ENCODE measurements at regions not wholly inside any gene's neighbourhood (a gene's known extent, or its start where the extent isn't known, plus 50 kb on each side); places are given as distances from the start of the nearest gene placed in this dataset.

- TF ChIP-seq CEBPB (IDR thresholded peaks at IDR 0.05; ENCODE audit: borderline replicate concordance in 1 of 2, low read depth in 2 of 2, low read length in 2 of 2) = no peak
- TF ChIP-seq SREBF1 (IDR thresholded peaks at IDR 0.05; ENCODE audit: low read length) = no peak
- no peak for TF ChIP-seq TARDBP (IDR thresholded peaks at IDR 0.05; ENCODE audit: borderline replicate concordance)
- TF ChIP-seq ELK1 (IDR thresholded peaks at IDR 0.05; ENCODE audit: low read depth, low read length) = no peak
- TF ChIP-seq TAF1 (IDR thresholded peaks at IDR 0.05; ENCODE audit: borderline replicate concordance, low read depth, low read length) = no peak
- TF ChIP-seq REST (IDR thresholded peaks at IDR 0.05; ENCODE audit: low read depth, low read length) = no peak
Observed at GRCh38 chr7:54837168-54837567, 78.2 kb upstream of the SEC61G start (continued).

DNA sequence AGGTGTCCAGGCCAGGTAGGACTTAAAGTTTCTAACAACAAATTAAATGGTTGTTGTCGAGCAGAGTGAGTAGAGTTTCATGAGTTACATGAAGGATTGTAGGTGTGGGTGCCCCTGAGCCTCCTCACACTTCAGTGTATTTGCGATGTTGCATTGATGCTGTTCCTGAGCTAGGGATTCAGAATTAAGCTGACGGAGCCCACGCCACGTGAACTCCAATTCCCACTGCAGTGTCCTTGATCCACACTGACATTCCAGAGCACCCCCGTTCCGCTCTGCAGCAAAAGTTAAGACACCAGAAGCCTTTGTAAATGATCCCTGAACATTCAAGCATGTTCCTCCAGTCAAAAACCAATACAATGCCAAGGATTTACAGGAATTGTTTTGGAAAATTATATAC, 78.8 kb upstream of the SEC61G start:
- FAIRE-seq = no peak
- intact Hi-C loops (cut with micrococcal nuclease; ENCODE audit: unreplicated experiment) = no loop called here
- no peak overlapping the region for H2AFZ ChIP-seq (ENCODE audit: control insufficient read depth, low read depth, low read length)

More for the DNA sequence above, 78.8 kb upstream of the SEC61G start:
- H3K4me2 ChIP-seq (ENCODE audit: control insufficient read depth, insufficient read depth) = no peak overlapping the region
- no peaks in the 10 kb centered on the region for H3K9me3 ChIP-seq (replicated peaks; ENCODE audit: control insufficient read depth, insufficient read depth, low read length)
- H3K4me1 ChIP-seq (ENCODE audit: control insufficient read depth, insufficient read depth, low read length) = no peaks in the 10 kb centered on the region
- H3K4me3 ChIP-seq = no peak overlapping the region
- H3K27me3 ChIP-seq (replicated peaks in 1 of 2; ENCODE audit: control insufficient read depth in 2 of 2, insufficient read depth in 2 of 2, low read length in 1 of 2) = no peaks in the 10 kb centered on the region
- no peak for TF ChIP-seq BACH1 (IDR thresholded peaks at IDR 0.05; ENCODE audit: borderline replicate concordance)
- TF ChIP-seq GABPA (IDR thresholded peaks at IDR 0.05; ENCODE audit: low read depth) = no peak
- TF ChIP-seq, protein P1, sequence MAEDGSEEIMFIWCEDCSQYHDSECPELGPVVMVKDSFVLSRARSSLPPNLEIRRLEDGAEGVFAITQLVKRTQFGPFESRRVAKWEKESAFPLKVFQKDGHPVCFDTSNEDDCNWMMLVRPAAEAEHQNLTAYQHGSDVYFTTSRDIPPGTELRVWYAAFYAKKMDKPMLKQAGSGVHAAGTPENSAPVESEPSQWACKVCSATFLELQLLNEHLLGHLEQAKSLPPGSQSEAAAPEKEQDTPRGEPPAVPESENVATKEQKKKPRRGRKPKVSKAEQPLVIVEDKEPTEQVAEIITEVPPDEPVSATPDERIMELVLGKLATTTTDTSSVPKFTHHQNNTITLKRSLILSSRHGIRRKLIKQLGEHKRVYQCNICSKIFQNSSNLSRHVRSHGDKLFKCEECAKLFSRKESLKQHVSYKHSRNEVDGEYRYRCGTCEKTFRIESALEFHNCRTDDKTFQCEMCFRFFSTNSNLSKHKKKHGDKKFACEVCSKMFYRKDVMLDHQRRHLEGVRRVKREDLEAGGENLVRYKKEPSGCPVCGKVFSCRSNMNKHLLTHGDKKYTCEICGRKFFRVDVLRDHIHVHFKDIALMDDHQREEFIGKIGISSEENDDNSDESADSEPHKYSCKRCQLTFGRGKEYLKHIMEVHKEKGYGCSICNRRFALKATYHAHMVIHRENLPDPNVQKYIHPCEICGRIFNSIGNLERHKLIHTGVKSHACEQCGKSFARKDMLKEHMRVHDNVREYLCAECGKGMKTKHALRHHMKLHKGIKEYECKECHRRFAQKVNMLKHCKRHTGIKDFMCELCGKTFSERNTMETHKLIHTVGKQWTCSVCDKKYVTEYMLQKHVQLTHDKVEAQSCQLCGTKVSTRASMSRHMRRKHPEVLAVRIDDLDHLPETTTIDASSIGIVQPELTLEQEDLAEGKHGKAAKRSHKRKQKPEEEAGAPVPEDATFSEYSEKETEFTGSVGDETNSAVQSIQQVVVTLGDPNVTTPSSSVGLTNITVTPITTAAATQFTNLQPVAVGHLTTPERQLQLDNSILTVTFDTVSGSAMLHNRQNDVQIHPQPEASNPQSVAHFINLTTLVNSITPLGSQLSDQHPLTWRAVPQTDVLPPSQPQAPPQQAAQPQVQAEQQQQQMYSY (CRISPR knock-in tag; IDR thresholded peaks at IDR 0.05) = no peak
- no peak for TF ChIP-seq MTA2 (IDR thresholded peaks at IDR 0.05; ENCODE audit: low read depth)
- TF ChIP-seq MTA3 (IDR thresholded peaks at IDR 0.05; ENCODE audit: borderline replicate concordance, low read length) = no peak
- ChIA-PET SMC1A (ENCODE audit: uncharacterized antibody, unreplicated experiment) (interaction anchor here (1.3 to 2.7 kb wide), 2 partner anchors 11 to 417 kb away, joined by 5 to 7 read pairs; no protein-coding TSS in a partner anchor), CTCF (interaction anchor here (2.1 to 2.3 kb wide), 2 partner anchors 49 to 417 kb away, joined by 6 to 9 read pairs; no protein-coding TSS in a partner anchor), POLR2A (interaction anchor here (0.6 kb wide), 1 partner anchor 156 kb away, joined by 8 read pairs; no protein-coding TSS in a partner anchor), RAD21 (ENCODE audit: unreplicated experiment) (no interaction called here)
- in situ Hi-C loops (cut with MboI) = no loop called here
- no TSS peak for BruUV-seq (replicated peaks)
- no peak for DNase-seq (ENCODE audit: low read depth, low spot score)
- WGBS (ENCODE audit: insufficient coverage, insufficient replicate concordance, low lambda C conversion rate, missing lambda C conversion rate) = 41% methylated on average over 7 of the region's 7 CpGs
- H4K20me1 ChIP-seq (ENCODE audit: control insufficient read depth, insufficient read depth) = no peaks in the 10 kb centered on the region
- H3K27ac ChIP-seq (ENCODE audit: control insufficient read depth, insufficient read depth) = no peak overlapping the region
- H3K9ac ChIP-seq (ENCODE audit: control insufficient read depth, insufficient read depth, low read length) = no peak overlapping the region
- no peak for ATAC-seq
- no peaks in the 10 kb centered on the region for H3K36me3 ChIP-seq (ENCODE audit: control insufficient read depth in 2 of 2, insufficient read depth in 2 of 2, low read length in 1 of 2)
- no peaks in the 10 kb centered on the region for H3K79me2 ChIP-seq (ENCODE audit: control insufficient read depth, insufficient read depth, low read length)
